ENCODE measurements at regions not wholly inside any gene's neighbourhood (a gene's known extent, or its start where the extent isn't known, plus 50 kb on each side); places are given as distances from the start of the nearest gene placed in this dataset.

- no peak for DNase-seq (ENCODE audit: low spot score in 2 of 2)
- intact Hi-C loops (cut with DNase I; ENCODE audit: low total_unique reads): no loop called here
- Histone ChIP-seq H3K4me3 (no peak overlapping the region), H3K4me1 (no peaks in the 10 kb centered on the region), H3K27ac (peak overlapping the region; percentile 41 to 79), H3K36me3 (no peaks in the 10 kb centered on the region), H3K27me3 (no peaks in the 10 kb centered on the region), H3K9me3 (no peaks in the 10 kb centered on the region)
- TF ChIP-seq CTCF (IDR thresholded peaks at IDR 0.05) (no peak), POLR2AphosphoS5 (IDR thresholded peaks at IDR 0.05) (peak; percentile 39 to 75 (median 72)), POLR2A (IDR thresholded peaks at IDR 0.05) (no peak)
Observed at GRCh38 chr2:18473241-18474181, 86.9 kb downstream of the RDH14 start.

DNA sequence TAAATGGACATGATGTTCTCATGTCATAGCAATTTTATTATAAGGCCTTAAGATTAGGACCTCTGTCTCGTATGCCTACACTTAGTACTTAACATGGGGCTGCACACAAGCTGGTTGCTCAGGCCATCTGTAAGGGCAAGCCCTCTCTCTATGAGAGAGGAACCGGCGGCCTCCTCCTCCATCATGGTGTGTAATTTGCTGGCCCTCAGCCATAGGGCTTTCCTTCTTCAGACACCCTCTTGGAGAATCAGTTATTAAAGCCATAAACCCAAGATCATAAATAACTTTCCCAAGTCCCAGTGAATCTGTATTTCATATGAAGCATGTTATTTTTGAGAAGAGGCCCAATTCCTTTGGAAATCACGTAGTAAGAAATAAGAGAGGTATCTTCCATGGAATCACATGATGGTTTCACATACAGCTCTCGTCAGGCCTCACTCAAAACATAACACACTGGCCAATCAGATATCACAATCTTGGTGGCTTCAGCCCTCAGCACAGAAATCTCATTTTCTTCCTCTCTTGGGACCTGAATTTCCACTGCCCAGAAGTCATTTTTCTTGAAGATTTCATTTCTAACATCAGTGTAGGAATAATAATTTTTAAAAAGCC is 92.6 kb downstream of the RDH14 start:
- no peak for DNase-seq (ENCODE audit: low spot score in 2 of 2)
- no peak overlapping the region for H3K27ac ChIP-seq
- TF ChIP-seq CTCF (IDR thresholded peaks at IDR 0.05): no peak
- TF ChIP-seq POLR2AphosphoS5 (IDR thresholded peaks at IDR 0.05): no peak
- no peak for TF ChIP-seq POLR2A (IDR thresholded peaks at IDR 0.05)

GRCh38 chr2:18465979-18466378 is 94.5 kb downstream of the RDH14 start:
- H3K36me3 ChIP-seq: no peaks in the 10 kb centered on the region
- no peak overlapping the region for H3K4me3 ChIP-seq
- no peaks in the 10 kb centered on the region for H3K9me3 ChIP-seq
- no peaks in the 10 kb centered on the region for H3K4me1 ChIP-seq
- no peak overlapping the region for H3K27ac ChIP-seq
- no peak for DNase-seq (ENCODE audit: low spot score in 2 of 2)
- TF ChIP-seq CTCF (IDR thresholded peaks at IDR 0.05): no peak
- no peak for TF ChIP-seq POLR2A (IDR thresholded peaks at IDR 0.05)
- no peak for TF ChIP-seq POLR2AphosphoS5 (IDR thresholded peaks at IDR 0.05)
- intact Hi-C loops (cut with DNase I; ENCODE audit: low total_unique reads): no loop called here
- H3K27me3 ChIP-seq: no peaks in the 10 kb centered on the region

More for the DNA sequence above, 92.6 kb downstream of the RDH14 start:
- Histone ChIP-seq H3K36me3 (no peaks in the 10 kb centered on the region), H3K9me3 (no peaks in the 10 kb centered on the region), H3K4me3 (no peak overlapping the region), H3K4me1 (no peaks in the 10 kb centered on the region), H3K27me3 (no peaks in the 10 kb centered on the region)
- intact Hi-C loops (cut with DNase I; ENCODE audit: low total_unique reads): no loop called here

GRCh38 chr2:18464913-18465312 is 95.5 kb downstream of the RDH14 start:
- no peak overlapping the region for H3K27ac ChIP-seq
- no peak for DNase-seq (ENCODE audit: low spot score in 2 of 2)
- no peaks in the 10 kb centered on the region for H3K27me3 ChIP-seq
- H3K9me3 ChIP-seq: no peaks in the 10 kb centered on the region
- H3K4me3 ChIP-seq: no peak overlapping the region
- H3K36me3 ChIP-seq: no peaks in the 10 kb centered on the region
- intact Hi-C loops (cut with DNase I; ENCODE audit: low total_unique reads): no loop called here
- H3K4me1 ChIP-seq: no peaks in the 10 kb centered on the region
- no peak for TF ChIP-seq POLR2AphosphoS5 (IDR thresholded peaks at IDR 0.05)
- TF ChIP-seq CTCF (IDR thresholded peaks at IDR 0.05): no peak

DNA sequence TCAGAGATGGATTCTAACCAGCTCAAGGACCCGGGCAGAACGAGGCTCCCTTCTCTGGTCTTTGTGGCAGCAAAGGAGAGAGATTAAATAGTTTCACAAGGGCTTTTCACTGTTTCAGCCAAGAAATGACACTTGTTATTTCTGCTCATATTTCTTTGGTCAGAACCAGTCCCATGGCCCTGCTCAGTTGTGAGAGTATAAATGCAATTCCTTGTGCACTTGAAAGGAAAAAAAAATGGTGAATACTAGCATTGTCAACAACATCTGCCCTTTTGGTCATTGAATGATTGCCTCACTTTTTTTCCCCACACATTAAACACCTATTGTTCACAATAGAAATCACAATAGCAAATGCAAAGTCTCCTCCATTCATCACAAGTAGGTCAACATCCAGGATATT is 104.4 kb downstream of the RDH14 start:
- Histone ChIP-seq H3K4me3 (no peak overlapping the region), H3K4me1 (no peaks in the 10 kb centered on the region), H3K27ac (peak overlapping the region in 1 of 2 donors; percentile 42), H3K9me3 (no peaks in the 10 kb centered on the region), H3K36me3 (no peaks in the 10 kb centered on the region), H3K27me3 (no peaks in the 10 kb centered on the region)
- no peak for DNase-seq (ENCODE audit: low spot score in 2 of 2)
- intact Hi-C loops (cut with DNase I; ENCODE audit: low total_unique reads): no loop called here
- TF ChIP-seq CTCF (IDR thresholded peaks at IDR 0.05) (no peak), POLR2A (IDR thresholded peaks at IDR 0.05) (no peak), POLR2AphosphoS5 (IDR thresholded peaks at IDR 0.05) (no peak)

All from breast epithelium (tissue), 4 donors.